GM21825 (cell line): ENCODE measurements at regions not wholly inside any gene's neighbourhood (a gene's known extent, or its start where the extent isn't known, plus 50 kb on each side); places are given as distances from the start of the nearest gene placed in this dataset.

Experiments used
- ATAC-seq: cut with Tn5 transposase; IDR thresholded peaks from one replicate; pipeline ENCODE4 v1.9.1; 2021; ENCODE audit warnings: mild to moderate bottlenecking, moderate library complexity; ENCODE audit not compliant: unreplicated experiment

GRCh38 chrX:20637351-20637750 is 370.6 kb upstream of the RPS6KA3 start:
- ATAC-seq, result no peak

GRCh38 chrX:20633451-20633850 is 366.7 kb upstream of the RPS6KA3 start:
- no peak for ATAC-seq

- no peak for ATAC-seq
Observed at GRCh38 chrX:20623448-20623847, 356.7 kb upstream of the RPS6KA3 start.

- ATAC-seq, result no peak
Observed at GRCh38 chrX:20620306-20620705, 353.6 kb upstream of the RPS6KA3 start.

- ATAC-seq, result no peak
Observed at GRCh38 chrX:20609916-20610415, 343.3 kb upstream of the RPS6KA3 start.

- no peak for ATAC-seq
Observed at GRCh38 chrX:20606831-20607230, 340.1 kb upstream of the RPS6KA3 start.

- ATAC-seq, result no peak
Observed at GRCh38 chrX:20596856-20597255, 330.1 kb upstream of the RPS6KA3 start.

GRCh38 chrX:20595928-20596575 is 329.3 kb upstream of the RPS6KA3 start:
- ATAC-seq, result no peak

GRCh38 chrX:20594985-20595384 is 328.3 kb upstream of the RPS6KA3 start:
- ATAC-seq, result no peak

- ATAC-seq, result no peak
Observed at GRCh38 chrX:20593836-20594235, 327.1 kb upstream of the RPS6KA3 start.

- ATAC-seq, result no peak
Observed at GRCh38 chrX:20593402-20593801, 326.7 kb upstream of the RPS6KA3 start.

- no peak for ATAC-seq
Observed at GRCh38 chrX:20591246-20591645, 324.5 kb upstream of the RPS6KA3 start.

GRCh38 chrX:20585782-20586181 is 319.1 kb upstream of the RPS6KA3 start:
- ATAC-seq, result no peak

GRCh38 chrX:20571611-20572010 is 304.9 kb upstream of the RPS6KA3 start:
- no peak for ATAC-seq

- no peak for ATAC-seq
Observed at GRCh38 chrX:20567108-20567507, 300.4 kb upstream of the RPS6KA3 start.

- no peak for ATAC-seq
Observed at GRCh38 chrX:20547611-20548051, 280.9 kb upstream of the RPS6KA3 start.

- no peak for ATAC-seq
Observed at GRCh38 chrX:20545538-20545937, 278.8 kb upstream of the RPS6KA3 start.

- ATAC-seq, result no peak
Observed at GRCh38 chrX:20542072-20542471, 275.4 kb upstream of the RPS6KA3 start.

GRCh38 chrX:20538974-20539373 is 272.3 kb upstream of the RPS6KA3 start:
- no peak for ATAC-seq

GRCh38 chrX:20531667-20532066 is 265.0 kb upstream of the RPS6KA3 start:
- ATAC-seq, result no peak

- no peak for ATAC-seq
Observed at GRCh38 chrX:20530406-20530921, 263.8 kb upstream of the RPS6KA3 start.

- no peak for ATAC-seq
Observed at GRCh38 chrX:20529711-20530110, 263.0 kb upstream of the RPS6KA3 start.

GRCh38 chrX:20529301-20529700 is 262.6 kb upstream of the RPS6KA3 start:
- no peak for ATAC-seq
